KMS-11 (cell line): ENCODE measurements at regions not wholly inside any gene's neighbourhood (a gene's known extent, or its start where the extent isn't known, plus 50 kb on each side); places are given as distances from the start of the nearest gene placed in this dataset.

Source experiments
- H2AFZ ChIP-seq: fragments of 200-600 bp; sonication (generic); 2 replicates; pipeline ENCODE4 v1.6.1; 2016; ENCODE audit warnings: antibody characterized with exemption, mixed run types, low read depth
- H3K27ac ChIP-seq: fragments of 200-600 bp; sonication (generic); 2 replicates; pipeline ENCODE4 v1.6.1; 2016; ENCODE audit warnings: mild to moderate bottlenecking, mixed run types
- H3K27me3 ChIP-seq: fragments of 200-600 bp; sonication (generic); 2 replicates; pipeline ENCODE4 v1.6.1; 2017; ENCODE audit warnings: mild to moderate bottlenecking, low read depth, mixed run types, moderate library complexity; ENCODE audit not compliant: insufficient read depth
- H3K36me3 ChIP-seq: fragments of 200-600 bp; sonication (generic); 2 replicates; pipeline ENCODE4 v1.6.1; 2017; ENCODE audit warnings: mild to moderate bottlenecking, mixed run types; ENCODE audit not compliant: insufficient read depth
- H3K4me1 ChIP-seq: fragments of 200-600 bp; sonication (generic); 2 replicates; pipeline ENCODE4 v1.6.1; 2016; ENCODE audit warnings: mild to moderate bottlenecking, low read depth, mixed run types; ENCODE audit not compliant: poor library complexity, severe bottlenecking
- H3K4me2 ChIP-seq: fragments of 200-600 bp; sonication (generic); 2 replicates; pipeline ENCODE4 v1.7.0; 2016; ENCODE audit warnings: mild to moderate bottlenecking, mixed run types
- H3K4me3 ChIP-seq: fragments of 200-600 bp; sonication (generic); IDR thresholded peaks from 2 replicates; pipeline ENCODE4 v1.6.1; 2017; ENCODE audit warnings: low read depth, low read length, mixed read lengths; ENCODE audit not compliant: insufficient read depth
- H3K79me2 ChIP-seq: fragments of 200-600 bp; sonication (generic); 2 replicates; pipeline ENCODE4 v1.6.1; 2016; ENCODE audit warnings: low read depth, mixed run types; ENCODE audit not compliant: insufficient read depth
- H3K9ac ChIP-seq: fragments of 200-600 bp; sonication (generic); 2 replicates; pipeline ENCODE4 v1.6.1; 2016; ENCODE audit warnings: mild to moderate bottlenecking, mixed run types
- H4K20me1 ChIP-seq: fragments of 200-600 bp; sonication (generic); 2 replicates; pipeline ENCODE4 v1.6.1; 2016; ENCODE audit warnings: mild to moderate bottlenecking, mixed run types; ENCODE audit not compliant: insufficient read depth
- CTCF ChIP-seq: fragments of 200-600 bp; sonication (generic); conservative IDR thresholded peaks from 2 replicates; pipeline ENCODE4 v1.6.1; 2017; ENCODE audit warnings: low read depth, mild to moderate bottlenecking, antibody characterized with exemption, low read length, moderate library complexity, mixed read lengths

- no peak overlapping the region for H3K27ac ChIP-seq
- no peak for TF ChIP-seq CTCF
- H3K4me3 ChIP-seq = no peak overlapping the region
- H3K79me2 ChIP-seq = no peaks in the 10 kb centered on the region
- H2AFZ ChIP-seq = no peak overlapping the region
- H3K4me1 ChIP-seq = no peaks in the 10 kb centered on the region
- no peaks in the 10 kb centered on the region for H3K27me3 ChIP-seq
- no peaks in the 10 kb centered on the region for H3K36me3 ChIP-seq
- H4K20me1 ChIP-seq = no peaks in the 10 kb centered on the region
- H3K9ac ChIP-seq = no peak overlapping the region
- H3K4me2 ChIP-seq = no peak overlapping the region
Measured at GRCh38 chr5:104512063-104512825, 949.7 kb upstream of the NUDT12 start.

- H3K27ac ChIP-seq = no peak overlapping the region
- no peak overlapping the region for H3K4me3 ChIP-seq
- no peak overlapping the region for H3K4me2 ChIP-seq
- TF ChIP-seq CTCF = no peak
- H3K36me3 ChIP-seq = no peaks in the 10 kb centered on the region
- H3K9ac ChIP-seq = no peak overlapping the region
- H4K20me1 ChIP-seq = no peaks in the 10 kb centered on the region
- no peaks in the 10 kb centered on the region for H3K4me1 ChIP-seq
- no peak overlapping the region for H2AFZ ChIP-seq
- H3K79me2 ChIP-seq = no peaks in the 10 kb centered on the region
- no peaks in the 10 kb centered on the region for H3K27me3 ChIP-seq
Measured at GRCh38 chr5:104498281-104498680, 935.7 kb upstream of the NUDT12 start.

GRCh38 chr5:104494083-104494482 lies 931.5 kb upstream of the NUDT12 start:
- no peaks in the 10 kb centered on the region for H3K36me3 ChIP-seq
- no peak overlapping the region for H3K4me3 ChIP-seq
- no peak overlapping the region for H2AFZ ChIP-seq
- no peak overlapping the region for H3K27ac ChIP-seq
- no peak for TF ChIP-seq CTCF
- no peaks in the 10 kb centered on the region for H3K27me3 ChIP-seq
- no peaks in the 10 kb centered on the region for H4K20me1 ChIP-seq
- H3K79me2 ChIP-seq = no peaks in the 10 kb centered on the region
- no peak overlapping the region for H3K4me2 ChIP-seq
- H3K4me1 ChIP-seq = no peaks in the 10 kb centered on the region
- no peak overlapping the region for H3K9ac ChIP-seq

DNA sequence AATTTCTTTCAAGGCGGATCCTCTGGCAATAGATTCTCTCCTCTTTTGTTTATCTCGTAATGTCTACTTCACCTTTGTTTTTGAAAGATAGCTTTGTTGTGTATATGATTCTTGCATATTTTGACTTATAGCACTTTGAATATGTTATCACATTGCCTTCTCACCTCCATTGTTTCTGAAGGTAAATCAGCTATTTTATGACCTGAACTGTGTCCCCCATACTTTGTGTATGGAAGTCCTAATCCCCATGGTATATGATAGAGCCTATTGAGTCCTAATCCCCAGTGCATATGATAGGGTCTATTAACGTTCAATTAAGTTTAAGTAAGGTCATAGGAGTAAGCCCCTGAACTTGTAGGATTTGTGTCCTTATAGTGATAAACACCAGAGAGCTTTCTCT lies 910.2 kb upstream of the NUDT12 start:
- Histone ChIP-seq H3K79me2 (no peaks in the 10 kb centered on the region), H3K4me2 (no peak overlapping the region), H2AFZ (no peak overlapping the region), H3K9ac (no peak overlapping the region), H3K4me3 (no peak overlapping the region), H3K4me1 (no peaks in the 10 kb centered on the region), H4K20me1 (no peaks in the 10 kb centered on the region), H3K36me3 (no peaks in the 10 kb centered on the region), H3K27me3 (no peaks in the 10 kb centered on the region), H3K27ac (no peak overlapping the region)
- no peak for TF ChIP-seq CTCF
